IPS-15b (cell line): ENCODE measurements at regions not wholly inside any gene's neighbourhood (a gene's known extent, or its start where the extent isn't known, plus 50 kb on each side); places are given as distances from the start of the nearest gene placed in this dataset.

Experiments used
- H3K27me3 ChIP-seq: one replicate; pipeline ENCODE4 v1.6.1; 2013; ENCODE audit warnings: low read length; ENCODE audit not compliant: control insufficient read depth, insufficient read depth
- H3K36me3 ChIP-seq: one replicate; pipeline ENCODE4 v1.6.1; 2013; ENCODE audit warnings: low read length; ENCODE audit not compliant: control insufficient read depth, insufficient read depth
- H3K4me1 ChIP-seq: one replicate; pipeline ENCODE4 v1.6.1; 2013; ENCODE audit warnings: mild to moderate bottlenecking, low read length; ENCODE audit not compliant: control insufficient read depth, insufficient read depth
- H3K4me3 ChIP-seq: one replicate; pipeline ENCODE4 v1.5.1; 2013; ENCODE audit warnings: low read depth, low read length
- H3K9ac ChIP-seq: one replicate; pipeline ENCODE4 v1.6.1; 2013; ENCODE audit warnings: low read depth, mild to moderate bottlenecking, low read length
- H3K9me3 ChIP-seq: one replicate; pipeline ENCODE4 v1.6.1; 2013; ENCODE audit warnings: mild to moderate bottlenecking, low read length; ENCODE audit not compliant: control insufficient read depth, insufficient read depth

DNA sequence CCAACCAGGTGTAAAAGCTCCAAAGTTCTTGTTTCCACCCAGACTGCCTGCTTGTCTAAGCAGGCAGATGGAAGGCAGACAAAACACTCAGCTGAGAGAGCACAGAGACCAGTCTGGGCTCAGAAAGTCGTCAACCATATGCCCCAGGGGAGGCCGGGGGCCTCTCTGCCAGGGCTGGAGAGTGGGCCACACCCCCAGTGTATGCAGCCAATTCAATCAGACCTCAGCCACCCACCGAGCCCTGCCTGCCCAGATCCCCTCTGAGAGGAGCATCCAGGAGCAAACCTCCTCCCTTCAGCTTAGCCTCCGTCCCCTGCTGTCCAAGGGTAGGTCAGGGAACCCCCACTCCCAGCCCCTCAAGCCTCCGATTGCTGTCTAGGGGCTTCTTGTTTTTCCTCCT, 196.3 kb downstream of the LSM5 start:
- Histone ChIP-seq H3K4me1 (peaks cover 17% of the 10 kb centered on the region), H3K9ac (no peak overlapping the region), H3K27me3 (peaks cover 27% of the 10 kb centered on the region), H3K9me3 (no peaks in the 10 kb centered on the region), H3K36me3 (no peaks in the 10 kb centered on the region), H3K4me3 (no peak overlapping the region)

DNA sequence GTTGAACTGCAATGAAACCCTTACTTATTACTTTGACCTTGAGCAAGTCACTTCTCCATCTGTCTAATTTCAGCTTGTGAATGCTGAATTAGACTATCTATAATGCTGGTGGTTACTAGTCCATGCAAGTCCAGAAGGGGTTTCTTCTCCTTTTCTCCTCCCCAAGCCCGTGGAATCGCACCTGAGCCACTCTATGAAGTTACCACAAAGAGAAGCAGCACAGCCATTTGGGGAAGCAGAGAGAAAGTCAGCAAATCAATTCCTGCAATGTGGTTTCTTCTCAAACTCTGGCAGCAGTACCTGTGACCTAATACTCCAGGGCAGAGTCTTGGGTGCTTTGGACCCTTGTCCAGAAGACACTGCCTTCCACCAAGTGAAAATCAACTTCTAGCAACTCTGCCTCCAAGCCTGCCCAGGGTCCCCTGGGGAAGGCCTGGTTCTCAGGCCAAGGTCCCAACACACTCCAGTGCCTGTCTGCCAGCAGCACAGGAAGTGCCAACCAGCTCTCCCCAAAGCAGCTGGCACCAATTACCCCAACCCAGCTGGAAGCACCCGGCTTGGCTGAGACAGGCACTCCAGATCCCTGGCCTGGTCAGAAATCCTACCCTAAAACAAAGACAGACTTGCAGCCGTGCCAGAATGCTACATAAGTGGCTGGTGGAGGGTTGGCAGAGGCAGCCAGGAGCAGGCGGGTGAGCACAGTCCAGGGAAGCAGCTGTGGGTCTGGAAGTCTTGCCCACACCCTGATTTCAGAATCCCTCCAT, 200.3 kb downstream of the LSM5 start:
- no peaks in the 10 kb centered on the region for H3K36me3 ChIP-seq

DNA sequence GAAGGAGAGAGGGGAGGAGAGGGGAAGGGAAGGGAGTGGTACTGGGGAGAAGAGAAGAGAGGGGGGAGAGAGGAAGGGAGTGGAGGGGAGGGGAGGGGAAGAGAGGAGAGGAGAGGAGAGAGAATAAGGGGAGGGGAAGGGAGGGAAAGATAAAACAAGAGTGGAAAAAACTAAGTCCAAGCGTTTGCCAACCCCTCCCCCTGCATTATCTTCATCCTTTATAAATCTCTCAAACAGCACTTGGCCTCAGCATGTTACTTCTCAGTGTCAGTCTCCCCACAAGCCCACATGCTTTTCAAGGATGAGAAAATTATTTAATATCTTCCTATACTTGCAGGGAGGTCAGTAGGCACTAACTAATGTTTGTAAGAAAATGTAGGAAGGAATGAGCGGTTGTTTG, 204.5 kb downstream of the LSM5 start:
- Histone ChIP-seq H3K9me3 (no peaks in the 10 kb centered on the region), H3K36me3 (no peaks in the 10 kb centered on the region), H3K27me3 (no peaks in the 10 kb centered on the region), H3K4me1 (no peaks in the 10 kb centered on the region), H3K9ac (no peak overlapping the region), H3K4me3 (no peak overlapping the region)

More for the DNA sequence above, 200.3 kb downstream of the LSM5 start:
- no peaks in the 10 kb centered on the region for H3K27me3 ChIP-seq
- no peak overlapping the region for H3K9ac ChIP-seq
- no peak overlapping the region for H3K4me3 ChIP-seq
- H3K4me1 ChIP-seq: peaks cover 13% of the 10 kb centered on the region
- no peaks in the 10 kb centered on the region for H3K9me3 ChIP-seq

DNA sequence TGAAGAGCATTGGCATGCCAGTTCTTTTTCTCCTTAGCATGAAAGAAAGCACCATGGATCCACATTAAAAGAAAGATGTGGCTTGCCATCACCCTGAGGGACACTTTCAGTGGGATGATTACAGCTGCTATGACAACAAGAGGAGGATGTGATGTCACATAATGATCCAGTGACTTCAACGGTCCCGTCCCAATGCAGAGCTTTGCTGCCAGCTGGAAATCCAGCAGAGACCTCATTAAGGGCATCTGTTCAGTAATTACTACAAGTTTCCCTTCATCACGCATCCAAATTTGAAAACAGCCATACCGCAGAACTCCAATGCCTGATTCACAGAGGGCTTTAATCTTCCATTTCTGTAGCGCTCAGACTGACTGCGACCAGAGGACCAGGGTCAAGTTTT, 206.6 kb downstream of the LSM5 start:
- Histone ChIP-seq H3K9ac (no peak overlapping the region), H3K36me3 (no peaks in the 10 kb centered on the region), H3K9me3 (no peaks in the 10 kb centered on the region), H3K4me3 (no peak overlapping the region), H3K4me1 (no peaks in the 10 kb centered on the region), H3K27me3 (no peaks in the 10 kb centered on the region)

DNA sequence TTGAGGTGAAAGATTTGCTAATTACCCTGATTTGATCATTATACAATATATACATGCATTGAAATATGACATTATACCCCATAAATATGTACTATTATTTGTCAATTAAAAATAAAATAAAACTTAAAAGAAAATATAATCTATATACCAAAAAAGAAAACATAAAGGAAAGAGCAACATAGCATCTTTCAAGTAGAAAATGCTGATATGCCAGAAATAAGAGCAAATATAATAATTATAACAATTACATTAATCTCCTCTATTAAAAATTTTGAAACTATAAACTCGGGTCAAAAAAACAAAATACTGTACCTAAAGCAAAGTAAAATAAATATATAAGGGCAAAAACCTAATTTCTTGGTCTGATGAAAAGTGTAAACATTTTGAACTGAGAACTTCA, 209.3 kb upstream of the PDE1C start:
- H3K27me3 ChIP-seq: no peaks in the 10 kb centered on the region
- no peaks in the 10 kb centered on the region for H3K4me1 ChIP-seq
- no peaks in the 10 kb centered on the region for H3K36me3 ChIP-seq
- no peak overlapping the region for H3K4me3 ChIP-seq
- H3K9me3 ChIP-seq: no peaks in the 10 kb centered on the region
- no peak overlapping the region for H3K9ac ChIP-seq

DNA sequence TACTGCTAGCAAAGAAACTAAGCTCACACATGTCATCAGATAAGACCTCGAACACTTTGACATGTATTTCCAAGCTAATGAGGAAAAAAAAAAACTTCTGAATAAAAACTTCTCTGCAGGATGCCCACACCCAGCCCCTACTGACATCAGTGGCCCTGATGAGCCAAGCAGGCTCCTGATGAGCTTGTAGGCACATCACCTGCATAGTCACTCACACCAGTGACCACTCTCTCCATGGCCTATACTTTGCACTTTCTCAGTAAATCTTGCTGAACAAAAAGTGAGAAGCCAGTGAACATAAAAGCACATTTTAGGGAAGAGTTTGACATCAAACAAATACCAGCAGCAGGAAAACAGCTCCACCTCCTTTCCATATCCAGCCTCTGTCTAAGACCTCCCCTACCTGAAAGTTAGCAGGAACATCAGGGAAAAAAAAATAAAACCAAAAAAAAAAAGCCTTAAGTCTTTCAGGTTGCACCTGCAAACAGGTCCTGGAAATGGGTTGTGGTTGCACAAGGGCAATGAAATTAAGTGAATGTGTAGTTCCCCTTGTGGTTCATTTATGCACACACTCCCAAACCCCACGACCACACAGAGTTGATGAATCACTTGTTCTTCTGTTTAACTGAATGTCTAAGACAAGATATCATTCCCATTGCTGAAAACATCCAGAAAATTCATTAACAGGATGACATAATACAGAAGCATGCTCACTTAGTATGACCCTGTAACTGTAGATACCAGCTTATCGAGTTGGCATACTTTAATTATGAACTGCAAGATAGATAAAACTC, 205.2 kb upstream of the PDE1C start:
- no peaks in the 10 kb centered on the region for H3K36me3 ChIP-seq
- no peak overlapping the region for H3K9ac ChIP-seq
- no peaks in the 10 kb centered on the region for H3K27me3 ChIP-seq
- H3K9me3 ChIP-seq: no peaks in the 10 kb centered on the region
- H3K4me3 ChIP-seq: no peak overlapping the region
- H3K4me1 ChIP-seq: no peaks in the 10 kb centered on the region

DNA sequence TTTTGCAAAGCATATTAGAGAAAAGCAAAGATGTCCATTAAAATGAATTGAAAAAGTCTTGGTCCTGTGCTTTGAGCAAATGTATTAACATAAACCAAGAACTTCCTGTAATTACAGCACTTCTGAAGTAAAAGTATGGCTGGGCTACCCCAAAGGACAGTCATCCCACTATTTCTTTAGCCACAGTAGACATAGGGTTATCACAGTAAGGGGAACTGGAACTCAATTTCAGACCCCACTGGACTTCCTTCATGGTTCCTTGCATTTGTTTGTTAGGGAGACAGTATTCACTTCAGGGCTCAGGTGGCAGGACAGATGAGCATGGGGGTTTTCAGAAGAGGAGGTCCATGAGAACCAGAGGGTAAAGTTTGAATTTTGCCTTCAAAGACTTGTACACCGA, 203.1 kb upstream of the PDE1C start:
- H3K36me3 ChIP-seq: no peaks in the 10 kb centered on the region
- H3K9me3 ChIP-seq: no peaks in the 10 kb centered on the region
- no peak overlapping the region for H3K4me3 ChIP-seq
- no peaks in the 10 kb centered on the region for H3K27me3 ChIP-seq
- H3K4me1 ChIP-seq: no peaks in the 10 kb centered on the region
- H3K9ac ChIP-seq: no peak overlapping the region

DNA sequence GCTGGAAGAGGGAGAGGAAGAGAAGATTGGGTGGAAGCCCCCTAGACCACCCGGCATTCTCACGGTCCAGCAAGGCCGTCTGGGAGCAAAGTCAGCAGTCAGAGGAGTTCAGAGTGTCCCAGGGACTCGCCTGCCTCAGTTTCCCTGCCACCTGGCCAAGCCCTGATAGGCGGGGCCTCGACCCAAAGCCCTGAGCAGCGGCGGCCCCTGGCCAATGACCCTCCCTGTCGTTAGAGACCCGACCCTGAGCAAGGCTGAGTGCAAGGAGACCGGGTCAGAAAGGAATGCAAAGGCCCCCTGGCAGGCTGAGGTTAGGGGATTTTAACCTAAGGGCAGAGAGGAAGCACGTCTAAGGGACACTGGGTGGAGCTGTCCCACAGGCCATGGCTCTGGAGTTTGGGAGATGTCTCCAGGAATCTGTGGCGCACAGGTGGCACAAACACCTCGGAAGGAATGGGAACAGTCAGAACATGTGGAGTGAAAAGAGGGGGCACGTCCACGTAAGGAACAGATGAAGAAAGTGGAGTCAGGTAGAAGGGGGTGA, 196.8 kb upstream of the PDE1C start:
- no peak overlapping the region for H3K9ac ChIP-seq
- H3K36me3 ChIP-seq: no peaks in the 10 kb centered on the region
- H3K4me3 ChIP-seq: no peak overlapping the region
- no peaks in the 10 kb centered on the region for H3K9me3 ChIP-seq
- no peaks in the 10 kb centered on the region for H3K4me1 ChIP-seq
- peaks cover 16% of the 10 kb centered on the region for H3K27me3 ChIP-seq

DNA sequence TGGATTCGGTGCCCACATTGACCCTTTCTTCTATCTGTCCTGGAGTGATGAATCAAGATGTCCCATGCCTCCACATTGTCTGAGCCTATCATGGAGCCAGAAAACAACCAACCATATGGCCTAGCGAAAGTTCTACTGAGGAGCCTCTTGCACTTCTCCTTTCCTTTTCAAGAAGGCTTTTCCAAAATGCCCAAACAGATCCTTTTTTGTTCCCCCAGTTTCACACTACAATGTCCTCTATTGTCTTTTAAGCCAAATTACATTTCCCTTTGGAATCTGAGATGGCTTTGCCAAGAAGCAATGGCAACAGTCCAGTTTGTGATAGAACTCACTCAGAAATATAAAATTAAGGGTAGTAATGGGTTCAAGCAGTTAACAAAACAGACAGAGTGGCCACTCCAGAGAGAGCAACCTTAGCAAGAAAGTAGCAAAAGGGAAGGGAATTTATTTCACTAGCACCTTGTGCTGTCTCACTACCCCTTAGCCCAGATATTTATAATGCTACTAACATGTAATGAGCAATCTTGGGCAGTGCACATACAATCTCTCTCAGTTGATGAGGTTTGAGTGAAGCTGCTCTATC, 194.6 kb upstream of the PDE1C start:
- H3K9me3 ChIP-seq: no peaks in the 10 kb centered on the region

DNA sequence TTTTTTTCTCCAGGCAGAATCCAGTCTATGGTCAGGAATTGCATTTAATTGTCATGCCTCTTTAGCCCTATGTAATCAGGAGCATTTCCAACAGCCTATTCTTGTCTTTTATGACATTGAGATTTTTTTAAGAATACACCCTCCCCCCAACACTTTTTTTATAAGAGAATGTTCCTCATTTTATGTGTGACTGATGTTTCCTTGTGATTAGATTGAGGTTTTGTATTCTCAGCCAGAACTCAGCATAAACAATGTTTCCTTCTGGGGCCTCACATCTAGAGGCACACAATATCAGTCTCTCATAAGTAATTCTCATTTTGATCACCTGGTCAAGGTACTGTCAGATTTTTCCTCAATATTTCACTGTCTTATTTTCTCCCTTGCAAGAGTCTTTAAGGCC, 193.4 kb upstream of the PDE1C start:
- no peak overlapping the region for H3K9ac ChIP-seq
- peaks cover 16% of the 10 kb centered on the region for H3K27me3 ChIP-seq
- H3K4me3 ChIP-seq: no peak overlapping the region
- H3K4me1 ChIP-seq: no peaks in the 10 kb centered on the region
- H3K9me3 ChIP-seq: no peaks in the 10 kb centered on the region
- H3K36me3 ChIP-seq: no peaks in the 10 kb centered on the region

More for the DNA sequence above, 194.6 kb upstream of the PDE1C start:
- H3K27me3 ChIP-seq: peaks cover 16% of the 10 kb centered on the region
- H3K4me3 ChIP-seq: no peak overlapping the region
- H3K4me1 ChIP-seq: no peaks in the 10 kb centered on the region
- H3K9ac ChIP-seq: no peak overlapping the region
- no peaks in the 10 kb centered on the region for H3K36me3 ChIP-seq

DNA sequence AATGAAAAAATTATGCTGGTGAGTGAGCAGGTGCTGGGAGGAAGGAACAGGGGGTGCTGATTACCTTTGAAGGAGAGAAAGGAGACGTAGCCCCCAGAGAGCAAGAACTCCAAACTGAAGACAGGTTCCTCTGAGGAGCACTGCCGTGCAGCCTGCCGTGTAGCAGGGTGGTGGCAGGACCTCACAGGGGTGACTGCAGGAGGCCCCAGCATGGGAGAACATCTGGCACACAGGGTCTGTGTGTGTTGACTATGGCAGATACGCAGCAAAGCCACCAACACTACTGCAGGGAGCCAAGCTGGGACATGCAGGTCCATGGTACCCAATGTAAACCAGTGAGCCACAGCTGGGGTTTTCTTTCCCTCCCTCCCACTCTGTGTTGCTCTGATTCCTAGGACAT, 192.1 kb upstream of the PDE1C start:
- no peaks in the 10 kb centered on the region for H3K4me1 ChIP-seq
- no peak overlapping the region for H3K4me3 ChIP-seq
- no peaks in the 10 kb centered on the region for H3K9me3 ChIP-seq
- H3K36me3 ChIP-seq: no peaks in the 10 kb centered on the region
- peaks cover 8% of the 10 kb centered on the region for H3K27me3 ChIP-seq
- no peak overlapping the region for H3K9ac ChIP-seq
